GM21360 (cell line): ENCODE measurements at regions not wholly inside any gene's neighbourhood (a gene's known extent, or its start where the extent isn't known, plus 50 kb on each side); places are given as distances from the start of the nearest gene placed in this dataset.

Experiments used
- ATAC-seq: cut with Tn5 transposase; IDR thresholded peaks from one replicate; pipeline ENCODE4 v1.9.1; 2021; ENCODE audit warnings: mild to moderate bottlenecking, moderate library complexity; ENCODE audit not compliant: unreplicated experiment

GRCh38 chr3:127132876-127133275 lies 60.1 kb upstream of the PRR23E start:
- ATAC-seq = no peak

DNA sequence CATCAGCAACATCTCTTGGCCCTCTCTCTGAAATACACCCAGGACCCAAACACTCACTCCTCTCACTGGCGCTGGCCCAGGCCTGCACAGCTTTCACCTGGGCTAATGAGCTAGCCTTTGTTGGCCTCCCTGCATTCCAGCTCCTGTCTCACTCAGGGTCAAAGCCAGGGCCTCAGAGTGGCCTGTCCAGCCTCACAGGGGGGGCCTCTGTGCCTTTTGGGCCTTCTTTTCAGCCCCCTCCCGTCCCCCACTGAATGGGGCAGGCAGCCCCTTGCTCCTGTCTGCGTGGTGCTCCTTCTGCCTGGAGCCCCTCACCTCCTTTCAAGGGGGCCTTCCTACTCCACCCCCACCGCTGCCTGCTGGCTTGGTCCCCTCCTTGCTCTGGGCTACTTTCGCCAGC lies 59.0 kb upstream of the PRR23E start:
- no peak for ATAC-seq

DNA sequence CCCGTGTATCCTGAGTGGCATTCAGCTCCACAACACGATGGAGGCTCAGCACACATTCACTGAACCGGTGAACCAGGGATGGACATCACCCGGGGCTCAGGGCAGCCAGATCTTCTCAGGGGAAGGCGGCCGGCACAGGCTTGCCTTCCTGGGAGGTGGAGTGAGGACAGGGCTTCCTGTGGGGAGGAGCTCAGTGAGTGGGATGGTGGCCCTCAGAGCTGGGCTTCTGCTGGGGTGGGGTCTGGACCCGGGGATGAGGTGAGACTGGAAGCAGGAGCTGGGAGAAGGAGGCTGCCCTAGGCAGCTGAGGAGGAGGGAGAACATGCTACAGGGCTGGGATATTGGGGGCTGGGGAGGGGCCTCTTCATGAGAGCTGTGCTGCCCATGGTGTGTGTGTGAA lies 58.5 kb upstream of the PRR23E start:
- ATAC-seq = no peak

GRCh38 chr3:127134887-127135240 lies 58.1 kb upstream of the PRR23E start:
- no peak for ATAC-seq

- ATAC-seq = no peak
Observed at GRCh38 chr3:127135241-127136023, 57.5 kb upstream of the PRR23E start.

- ATAC-seq = no peak
Observed at GRCh38 chr3:127136024-127136600, 56.8 kb upstream of the PRR23E start.

DNA sequence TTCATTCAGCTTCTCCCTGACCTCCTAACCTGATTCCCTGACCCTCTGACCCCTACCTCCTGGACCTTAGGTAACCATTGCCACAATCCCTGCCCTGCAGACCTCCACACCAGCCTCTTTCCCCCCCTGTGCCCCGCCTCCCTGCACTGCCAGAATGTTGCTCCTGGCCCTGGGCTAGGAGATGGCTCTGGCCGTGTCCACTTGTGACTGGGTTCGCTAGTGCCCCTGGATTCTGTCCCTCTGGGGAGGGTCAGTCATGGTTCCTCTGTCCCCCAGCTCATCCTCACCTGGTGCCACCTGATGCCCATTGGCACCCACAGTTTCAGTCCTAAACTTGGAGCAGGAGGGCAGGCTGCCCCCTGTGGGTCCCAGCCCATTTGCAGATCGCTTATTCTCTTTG lies 56.2 kb upstream of the PRR23E start:
- no peak for ATAC-seq

- no peak for ATAC-seq
Observed at GRCh38 chr3:127137113-127137512, 55.8 kb upstream of the PRR23E start.

- no peak for ATAC-seq
Observed at GRCh38 chr3:127137757-127138536, 55.0 kb upstream of the PRR23E start.

DNA sequence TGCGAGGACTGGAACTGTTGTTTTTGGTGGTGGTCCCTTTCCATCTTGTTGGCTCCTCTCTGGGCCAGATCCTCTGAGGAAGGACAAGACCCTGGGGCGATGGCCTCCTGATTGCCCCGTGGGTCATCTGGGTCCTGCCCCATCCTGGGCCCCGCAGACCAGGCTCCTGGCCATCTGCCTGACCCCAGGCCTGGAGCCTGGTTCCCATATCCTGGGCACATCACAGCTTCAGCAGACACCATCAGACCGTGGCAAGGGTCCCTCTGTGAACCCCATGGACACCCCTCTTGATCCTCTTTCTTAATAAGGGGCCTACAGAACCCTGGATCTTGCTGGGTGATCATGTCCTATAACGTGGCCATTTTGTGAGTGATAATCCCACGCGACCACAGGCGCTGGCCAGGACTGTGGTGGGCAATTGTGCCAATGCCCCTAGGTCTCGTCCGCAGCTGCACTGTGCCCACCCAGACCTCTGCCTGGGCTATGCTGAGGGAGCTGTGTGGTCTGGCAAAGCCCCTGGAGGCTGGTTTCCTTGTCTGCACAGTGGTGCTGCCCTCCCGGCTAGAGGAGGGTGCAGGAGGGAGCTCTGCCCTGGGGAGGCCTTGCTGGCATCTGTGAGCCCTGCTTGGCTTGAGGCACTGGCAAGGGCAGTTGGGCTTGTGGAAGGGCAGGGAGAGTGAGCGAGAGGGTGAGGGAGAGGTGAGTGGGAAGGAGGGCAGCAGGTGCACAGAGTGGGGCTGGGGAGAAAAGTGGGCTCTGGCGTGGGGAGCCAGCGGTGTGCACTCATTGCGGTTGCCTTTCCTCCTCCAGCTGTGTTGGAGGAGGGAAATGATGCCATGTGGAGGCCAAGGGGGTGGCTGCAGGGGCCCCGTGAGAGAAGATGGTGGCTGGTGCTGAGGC lies 53.1 kb upstream of the PRR23E start:
- ATAC-seq = no peak

DNA sequence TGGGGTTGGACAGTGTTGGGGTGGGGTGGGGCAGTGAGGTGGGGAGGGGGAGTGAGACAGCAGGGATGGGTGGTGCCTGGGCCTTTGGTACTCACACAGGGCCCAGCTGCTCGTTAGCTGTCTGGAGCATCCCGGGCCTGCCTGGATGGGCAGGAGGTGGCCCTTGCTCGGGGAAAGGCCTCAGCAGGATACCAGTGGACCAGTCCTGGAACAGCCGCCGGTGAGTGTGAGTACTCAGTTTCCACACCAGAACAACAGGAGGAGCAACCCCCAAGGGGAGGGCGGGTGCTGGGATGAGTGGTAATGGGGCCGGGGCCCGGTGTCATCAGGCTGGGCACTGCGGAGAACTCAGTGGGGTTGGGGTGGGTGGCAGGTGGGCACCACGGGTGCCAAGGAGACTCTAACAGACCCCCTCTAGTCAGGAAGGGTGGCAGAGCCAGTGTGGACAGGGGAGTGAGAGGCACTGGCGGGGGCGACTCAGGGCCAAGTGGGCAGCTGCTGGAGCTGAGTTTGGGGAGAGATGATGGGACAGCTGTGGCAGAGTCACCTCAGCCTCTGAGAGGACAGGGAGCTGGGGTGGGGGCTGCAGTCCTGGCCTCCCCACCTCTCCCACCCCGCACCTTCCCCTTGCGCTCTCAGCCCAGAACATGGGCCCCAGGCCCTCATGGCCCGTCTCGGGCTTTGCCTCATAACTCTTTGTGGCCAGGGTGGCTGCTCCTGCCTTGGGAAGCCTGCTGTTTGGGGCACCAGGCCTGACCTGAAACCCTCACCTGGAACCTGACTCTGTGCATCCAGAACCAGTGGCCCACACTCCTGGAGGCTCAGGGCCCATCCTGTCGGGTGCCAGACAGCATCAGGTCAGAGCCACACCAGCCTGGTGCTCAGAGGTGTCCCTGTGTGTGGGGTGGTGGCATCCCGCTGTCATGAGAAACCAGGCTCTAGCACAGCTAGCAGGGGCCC lies 52.1 kb upstream of the PRR23E start:
- no peak for ATAC-seq

DNA sequence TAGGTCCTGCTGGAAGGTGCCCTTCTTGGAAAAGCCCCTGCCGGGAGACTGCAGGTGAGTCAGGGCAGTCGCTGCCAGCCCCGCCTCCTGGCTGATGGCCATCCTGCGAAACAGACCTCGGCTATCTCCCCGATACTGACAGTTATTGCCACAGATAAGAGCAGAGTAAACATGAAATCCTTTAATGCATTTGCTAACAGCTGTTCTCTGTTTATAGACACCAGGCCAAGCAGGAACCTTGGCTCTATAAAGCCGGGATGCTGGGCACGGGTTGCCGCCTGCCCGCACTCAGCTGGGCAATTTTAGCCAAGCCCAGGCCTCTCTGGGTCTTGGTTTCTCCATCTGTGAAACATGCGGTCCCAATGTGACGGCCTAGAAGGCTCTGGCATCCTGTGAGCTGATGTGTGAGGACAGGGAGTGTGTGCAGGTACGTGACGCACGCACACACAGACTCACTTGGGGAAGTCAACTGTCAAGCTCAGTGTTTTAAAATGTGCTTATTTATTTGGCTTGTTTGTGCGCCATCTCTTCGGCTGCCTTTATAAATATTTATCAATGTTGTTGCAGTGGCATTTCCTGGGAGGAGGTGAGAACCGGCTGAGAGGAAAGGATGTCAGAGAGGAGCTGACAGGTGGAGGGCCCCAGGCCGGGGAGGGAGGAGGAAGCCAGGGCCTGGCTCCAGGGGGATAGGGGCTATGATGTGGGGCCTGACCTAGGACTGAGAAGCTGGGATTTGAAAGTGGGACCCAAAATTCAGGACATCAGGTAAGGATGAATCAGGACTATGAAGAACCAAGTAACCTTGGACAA lies 50.8 kb upstream of the PRR23E start:
- no peak for ATAC-seq
